Activated naive CD4-positive, alpha-beta T cell treated with anti-CD3 and anti-CD28 coated beads for 36 hours (primary cell): ENCODE measurements at regions not wholly inside any gene's neighbourhood (a gene's known extent, or its start where the extent isn't known, plus 50 kb on each side); places are given as distances from the start of the nearest gene placed in this dataset.

Experiments
- CTCF ChIA-PET: fragments of 350-600 bp; sonication (Branson Sonifier 250); formaldehyde crosslinking; loops from one replicate; lab custom pipeline; 2021; ENCODE audit warnings: antibody characterized with exemption; lab: Charles Lee
- DNase-seq: peaks from one replicate; pipeline ENCODE4 v3.0.0-alpha.2; 2020
- H3K27ac Mint-ChIP-seq: one replicate; pipeline ENCODE4 v1.8.0; 2021; ENCODE audit warnings: mild to moderate bottlenecking, mixed read lengths
- H3K27me3 Mint-ChIP-seq: one replicate; pipeline ENCODE4 v1.8.0; 2021; ENCODE audit warnings: low read depth, mixed read lengths
- H3K36me3 Mint-ChIP-seq: one replicate; pipeline ENCODE4 v1.8.0; 2021; ENCODE audit warnings: low read depth, mixed read lengths
- H3K4me1 Mint-ChIP-seq: one replicate; pipeline ENCODE4 v1.8.0; 2021; ENCODE audit warnings: low read depth, mixed read lengths
- H3K4me3 Mint-ChIP-seq: one replicate; pipeline ENCODE4 v1.8.0; 2021; ENCODE audit warnings: mild to moderate bottlenecking, moderate library complexity, mixed read lengths
- H3K9me3 Mint-ChIP-seq: one replicate; pipeline ENCODE4 v1.8.0; 2021; ENCODE audit warnings: mixed read lengths
- intact Hi-C: fragments of 100-400 bp; cut with micrococcal nuclease; formaldehyde crosslinking; loops from one replicate; pipeline ENCODE4 v1.15.1; 2023

DNA sequence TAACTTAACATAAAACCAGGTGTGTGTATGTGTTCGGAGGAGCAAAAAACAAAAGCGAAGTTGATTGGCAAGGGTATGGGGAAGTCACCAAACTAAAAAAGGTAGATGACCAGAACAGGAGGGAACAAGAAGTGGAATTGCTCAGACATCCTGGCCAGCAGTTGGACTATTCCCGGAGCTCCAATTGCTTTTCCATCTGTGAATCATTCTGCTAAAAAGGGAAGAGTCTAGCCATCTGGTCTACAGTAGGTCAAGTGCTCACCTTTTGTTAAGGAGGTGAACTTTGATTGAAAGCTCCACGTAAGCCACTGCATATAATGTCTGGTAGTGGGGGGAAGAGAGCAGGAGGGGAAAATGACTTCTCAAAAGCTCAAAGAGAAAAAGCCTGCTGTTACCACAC, 50.0 kb upstream of the BET1 start:
- no peak for DNase-seq
- H3K36me3 Mint-ChIP-seq, result no peaks in the 10 kb centered on the region
- no peaks in the 10 kb centered on the region for H3K9me3 Mint-ChIP-seq
- CTCF ChIA-PET, result no interaction called here
- no peak overlapping the region for H3K27ac Mint-ChIP-seq
- H3K27me3 Mint-ChIP-seq, result peaks cover 14% of the 10 kb centered on the region
- no peaks in the 10 kb centered on the region for H3K4me1 Mint-ChIP-seq
- intact Hi-C loops, result no loop called here
- H3K4me3 Mint-ChIP-seq, result no peak overlapping the region

DNA sequence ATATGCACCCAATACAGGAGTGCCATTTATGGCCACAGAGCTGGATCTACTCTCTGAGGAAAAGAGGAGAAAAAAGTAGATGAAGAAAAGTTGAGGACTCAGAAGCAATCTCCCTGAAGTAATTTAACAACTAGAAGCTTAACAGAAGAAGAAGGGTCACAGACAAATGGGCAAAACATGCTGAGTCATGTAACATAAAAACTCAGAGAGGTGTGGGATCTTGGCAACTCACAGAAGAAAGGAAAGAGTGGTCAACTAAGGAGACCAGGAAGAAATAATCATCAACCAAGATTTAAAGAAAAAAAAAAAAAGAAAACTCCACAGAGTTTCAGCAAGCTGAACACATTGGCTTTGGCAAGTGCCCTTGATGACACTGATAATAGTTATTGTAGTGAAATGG, 51.8 kb upstream of the BET1 start:
- Mint-ChIP-seq H3K4me1 (peaks cover 3% of the 10 kb centered on the region), H3K9me3 (no peaks in the 10 kb centered on the region), H3K4me3 (no peak overlapping the region), H3K36me3 (no peaks in the 10 kb centered on the region), H3K27me3 (peaks cover 15% of the 10 kb centered on the region), H3K27ac (no peak overlapping the region)
- CTCF ChIA-PET, result interaction anchor here (0.8 to 1.0 kb wide), 2 partner anchors 26 to 31 kb away, joined by 3 to 4 read pairs; no protein-coding TSS in a partner anchor
- intact Hi-C loops, result no loop called here
- DNase-seq, result no peak

DNA sequence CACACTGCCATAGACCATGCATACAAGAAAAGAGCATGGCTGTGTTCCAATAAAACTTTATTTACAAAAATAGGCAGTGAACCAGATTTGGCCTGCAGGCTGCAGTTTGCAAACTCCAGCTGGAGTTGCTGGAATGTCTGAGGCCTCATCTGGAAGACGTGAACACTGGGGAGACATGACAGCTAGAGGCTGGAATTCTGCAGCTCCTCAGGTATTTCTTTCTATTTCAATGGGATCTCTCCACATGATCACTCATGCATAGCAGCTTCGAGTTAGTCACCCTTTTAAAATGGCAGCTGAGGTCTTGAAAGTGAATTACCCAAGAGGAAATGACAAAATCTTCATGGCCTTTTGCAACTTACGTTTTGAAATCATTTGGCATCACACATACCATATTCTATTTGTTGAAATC, 52.6 kb upstream of the BET1 start:
- intact Hi-C loops, result no loop called here
- peaks cover 16% of the 10 kb centered on the region for H3K27me3 Mint-ChIP-seq
- H3K27ac Mint-ChIP-seq, result no peak overlapping the region
- no peak overlapping the region for H3K4me3 Mint-ChIP-seq
- H3K36me3 Mint-ChIP-seq, result no peaks in the 10 kb centered on the region
- no peaks in the 10 kb centered on the region for H3K9me3 Mint-ChIP-seq
- no peak for DNase-seq
- CTCF ChIA-PET, result interaction anchor here (0.6 to 1.2 kb wide), 3 partner anchors 19 to 1083 kb away, joined by 3 read pairs; no protein-coding TSS in a partner anchor
- peaks cover 4% of the 10 kb centered on the region for H3K4me1 Mint-ChIP-seq

DNA sequence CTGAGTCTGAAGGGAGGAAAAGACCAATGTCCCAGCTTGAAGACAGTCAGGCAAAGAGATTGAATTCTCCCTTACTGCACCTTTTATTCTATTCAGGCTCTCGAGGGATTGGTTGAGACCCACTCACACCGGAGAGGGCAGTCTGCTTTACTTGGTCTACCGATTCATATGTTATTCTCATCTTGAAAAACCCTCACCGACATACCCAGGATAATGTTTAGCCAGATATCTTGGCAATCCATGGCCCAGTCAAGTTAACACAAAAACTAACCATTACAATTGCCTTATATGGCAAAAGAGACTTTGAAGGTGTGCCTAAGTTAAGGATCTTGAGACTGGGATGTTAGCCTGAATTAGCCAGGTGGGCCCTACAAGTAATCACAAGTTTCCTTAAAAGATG, 53.8 kb upstream of the BET1 start:
- Mint-ChIP-seq H3K9me3 (no peaks in the 10 kb centered on the region), H3K27ac (no peak overlapping the region), H3K36me3 (no peaks in the 10 kb centered on the region), H3K4me1 (peaks cover 4% of the 10 kb centered on the region), H3K27me3 (peaks cover 17% of the 10 kb centered on the region), H3K4me3 (no peak overlapping the region)
- intact Hi-C loops, result no loop called here
- CTCF ChIA-PET, result no interaction called here
- no peak for DNase-seq

DNA sequence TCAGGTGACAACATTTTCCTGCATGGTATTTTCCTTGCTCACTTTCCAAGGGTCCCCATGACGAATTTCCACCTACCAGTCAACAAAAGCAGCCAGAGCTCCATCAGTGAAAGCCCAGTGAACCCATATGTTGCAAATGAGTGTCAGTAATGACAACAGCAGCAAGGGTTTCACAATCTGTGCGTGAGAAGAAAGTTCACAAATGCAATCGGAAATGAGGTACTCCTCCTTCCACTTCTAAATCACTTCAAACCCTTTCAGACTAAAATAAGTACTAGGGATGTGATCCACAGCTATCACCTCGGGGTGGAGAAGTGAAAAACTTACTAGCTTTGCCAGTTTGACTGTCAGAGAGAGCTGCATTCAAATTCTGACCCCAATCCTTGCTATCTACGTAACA, 55.6 kb upstream of the BET1 start:
- H3K9me3 Mint-ChIP-seq, result no peaks in the 10 kb centered on the region

DNA sequence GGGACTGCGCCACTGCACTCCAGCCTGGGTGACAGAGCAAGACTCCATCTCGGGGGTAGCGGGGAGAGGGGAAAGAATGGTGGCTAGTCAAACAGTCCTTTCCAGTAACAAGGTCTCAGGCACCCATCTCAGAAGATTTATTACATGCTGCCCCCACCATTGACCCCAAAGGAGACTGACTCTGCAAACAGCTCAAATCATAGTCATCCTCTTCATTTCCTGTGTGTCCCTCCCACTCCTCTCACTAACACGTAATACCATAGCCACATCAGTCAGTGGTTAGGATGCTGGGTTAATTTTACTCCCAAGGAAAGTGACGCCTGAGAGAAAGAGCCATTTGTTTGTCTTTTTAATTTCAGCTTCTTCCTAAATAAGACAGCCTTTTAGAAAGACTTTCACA, 56.6 kb upstream of the BET1 start:
- CTCF ChIA-PET, result no interaction called here
- H3K9me3 Mint-ChIP-seq, result no peaks in the 10 kb centered on the region
- H3K4me1 Mint-ChIP-seq, result peaks cover 7% of the 10 kb centered on the region
- H3K36me3 Mint-ChIP-seq, result no peaks in the 10 kb centered on the region
- peaks cover 30% of the 10 kb centered on the region for H3K27me3 Mint-ChIP-seq
- DNase-seq, result no peak
- no peak overlapping the region for H3K4me3 Mint-ChIP-seq
- intact Hi-C loops, result no loop called here
- H3K27ac Mint-ChIP-seq, result no peak overlapping the region

More for the DNA sequence above, 55.6 kb upstream of the BET1 start:
- no peak overlapping the region for H3K4me3 Mint-ChIP-seq
- H3K36me3 Mint-ChIP-seq, result no peaks in the 10 kb centered on the region
- no peak for DNase-seq
- intact Hi-C loops, result no loop called here
- no peak overlapping the region for H3K27ac Mint-ChIP-seq
- CTCF ChIA-PET, result no interaction called here
- H3K4me1 Mint-ChIP-seq, result peaks cover 4% of the 10 kb centered on the region
- H3K27me3 Mint-ChIP-seq, result peaks cover 23% of the 10 kb centered on the region

DNA sequence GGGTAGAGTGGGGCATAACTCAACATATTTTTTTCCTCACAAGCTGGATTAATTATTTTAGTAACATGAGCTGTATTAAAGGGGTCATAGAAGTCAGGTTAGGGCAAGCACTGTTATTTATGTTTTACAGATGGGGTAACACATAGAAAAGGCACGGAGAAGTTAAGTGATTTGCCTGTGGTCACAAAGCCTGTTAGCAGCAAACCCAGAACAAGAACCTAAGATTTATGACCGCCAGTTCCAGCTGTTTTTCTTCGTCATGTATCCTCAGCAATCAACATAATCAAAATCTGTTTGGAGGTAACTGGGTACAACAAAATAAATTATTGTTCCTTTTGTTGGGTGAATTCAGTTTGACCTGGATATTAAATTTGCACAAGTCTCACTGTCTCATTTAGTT, 57.2 kb upstream of the BET1 start:
- Mint-ChIP-seq H3K9me3 (no peaks in the 10 kb centered on the region), H3K27me3 (peaks cover 32% of the 10 kb centered on the region), H3K4me1 (peaks cover 7% of the 10 kb centered on the region), H3K36me3 (no peaks in the 10 kb centered on the region), H3K4me3 (no peak overlapping the region), H3K27ac (no peak overlapping the region)
- intact Hi-C loops, result no loop called here
- CTCF ChIA-PET, result no interaction called here
- no peak for DNase-seq

DNA sequence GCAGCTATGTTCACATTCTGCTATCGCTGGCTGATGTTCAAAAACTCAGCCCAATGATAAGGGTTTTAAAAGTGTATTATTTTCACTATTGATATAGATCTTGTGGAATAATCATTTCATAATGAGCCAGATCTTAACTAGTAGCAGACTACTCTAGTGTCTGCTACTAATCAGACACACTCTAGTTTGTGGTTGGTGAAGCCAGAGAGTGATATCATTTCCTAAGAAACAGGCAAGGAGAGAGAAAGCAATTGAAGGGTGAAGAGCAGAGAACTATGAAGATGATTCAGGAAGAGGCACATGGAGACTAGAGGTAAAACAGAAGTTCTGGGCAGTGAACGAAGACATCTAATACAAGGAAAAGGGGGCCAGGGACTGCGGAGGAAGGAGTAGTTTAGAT, 58.2 kb upstream of the BET1 start:
- Mint-ChIP-seq H3K4me1 (peaks cover 7% of the 10 kb centered on the region), H3K4me3 (no peak overlapping the region), H3K36me3 (no peaks in the 10 kb centered on the region), H3K27ac (no peak overlapping the region), H3K9me3 (no peaks in the 10 kb centered on the region), H3K27me3 (peaks cover 35% of the 10 kb centered on the region)
- CTCF ChIA-PET, result no interaction called here
- intact Hi-C loops, result no loop called here
- no peak for DNase-seq

DNA sequence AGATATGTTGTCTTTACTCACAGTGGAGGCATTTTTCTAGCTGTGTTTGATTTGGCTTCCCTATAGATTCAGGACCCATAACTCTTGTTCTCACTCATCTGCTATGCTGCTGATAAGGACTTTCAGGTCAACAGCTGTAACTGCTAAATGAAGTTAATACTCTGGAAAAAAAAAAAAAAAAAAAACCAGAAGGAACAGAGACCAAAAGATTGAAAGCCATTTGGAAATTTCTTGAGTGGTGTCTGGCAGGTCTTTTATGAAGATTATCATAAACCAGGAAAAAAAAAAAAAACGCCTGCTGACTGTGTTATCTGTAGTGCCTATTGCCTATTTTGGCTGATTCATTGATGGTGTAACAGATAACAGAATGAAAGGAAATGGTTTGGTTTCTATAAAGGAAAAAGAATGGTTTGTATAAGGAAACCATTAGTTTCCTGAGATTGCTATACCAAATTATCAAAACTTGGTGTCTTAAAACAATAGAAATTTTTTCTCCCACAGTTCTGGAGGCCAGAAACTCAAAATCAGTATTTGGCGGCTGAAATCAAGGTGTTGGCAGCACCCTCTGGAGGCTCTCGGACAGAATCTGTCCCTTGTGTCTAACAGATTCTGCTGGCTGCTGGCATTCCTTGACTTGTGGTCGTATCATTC, 60.5 kb upstream of the BET1 start:
- intact Hi-C loops, result no loop called here
- Mint-ChIP-seq H3K4me1 (peaks cover 7% of the 10 kb centered on the region), H3K9me3 (no peaks in the 10 kb centered on the region), H3K27me3 (peaks cover 43% of the 10 kb centered on the region), H3K36me3 (no peaks in the 10 kb centered on the region), H3K27ac (no peak overlapping the region), H3K4me3 (no peak overlapping the region)
- CTCF ChIA-PET, result no interaction called here
- no peak for DNase-seq

DNA sequence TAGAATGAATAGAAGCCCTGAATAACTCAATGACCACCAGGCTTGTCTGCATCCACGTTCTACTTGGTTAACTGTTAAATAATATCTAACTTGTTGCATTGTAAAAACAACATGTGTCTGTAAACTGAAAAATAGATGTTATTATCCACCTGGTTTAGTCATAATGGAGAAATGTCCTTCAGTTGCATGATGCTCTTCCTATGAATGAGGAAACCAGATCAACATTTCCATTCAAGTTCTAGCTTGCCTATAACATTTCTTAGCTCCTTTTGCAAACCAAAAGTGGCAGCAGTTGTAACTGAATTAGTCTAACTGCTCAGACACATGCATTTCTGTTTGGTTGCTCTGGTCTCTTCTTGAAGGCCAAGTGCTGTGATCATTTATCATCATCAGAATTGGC, 62.9 kb upstream of the BET1 start:
- intact Hi-C loops, result no loop called here
- Mint-ChIP-seq H3K36me3 (no peaks in the 10 kb centered on the region), H3K27me3 (peaks cover 32% of the 10 kb centered on the region), H3K27ac (no peak overlapping the region), H3K9me3 (no peaks in the 10 kb centered on the region), H3K4me1 (peaks cover 3% of the 10 kb centered on the region), H3K4me3 (no peak overlapping the region)
- CTCF ChIA-PET, result no interaction called here
- DNase-seq, result no peak

DNA sequence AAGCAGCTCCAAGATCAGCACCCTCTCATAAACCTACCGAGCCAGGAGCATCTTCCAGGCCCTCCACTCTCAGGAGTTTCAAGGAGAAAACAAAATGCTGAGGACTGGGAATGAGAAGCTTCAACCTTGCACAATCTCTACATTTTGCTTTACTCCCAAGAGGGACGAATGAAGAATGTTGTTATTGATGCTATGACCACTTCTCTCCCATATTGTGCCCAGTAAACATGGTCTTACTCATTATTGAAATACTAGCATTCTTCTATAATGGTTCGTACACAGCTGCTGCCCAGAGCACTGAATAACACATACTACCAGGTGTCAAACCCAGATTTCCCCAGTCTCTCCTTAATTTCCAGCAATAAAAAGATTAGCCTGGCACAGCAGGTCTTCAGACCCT, 63.4 kb upstream of the BET1 start:
- intact Hi-C loops, result no loop called here
- Mint-ChIP-seq H3K9me3 (no peaks in the 10 kb centered on the region), H3K4me3 (no peak overlapping the region), H3K36me3 (no peaks in the 10 kb centered on the region), H3K27ac (no peak overlapping the region), H3K27me3 (peaks cover 30% of the 10 kb centered on the region), H3K4me1 (peaks cover 3% of the 10 kb centered on the region)
- CTCF ChIA-PET, result interaction anchor here (0.6 kb wide), 1 partner anchor 644 kb away, joined by 3 read pairs; no protein-coding TSS in a partner anchor
- no peak for DNase-seq

DNA sequence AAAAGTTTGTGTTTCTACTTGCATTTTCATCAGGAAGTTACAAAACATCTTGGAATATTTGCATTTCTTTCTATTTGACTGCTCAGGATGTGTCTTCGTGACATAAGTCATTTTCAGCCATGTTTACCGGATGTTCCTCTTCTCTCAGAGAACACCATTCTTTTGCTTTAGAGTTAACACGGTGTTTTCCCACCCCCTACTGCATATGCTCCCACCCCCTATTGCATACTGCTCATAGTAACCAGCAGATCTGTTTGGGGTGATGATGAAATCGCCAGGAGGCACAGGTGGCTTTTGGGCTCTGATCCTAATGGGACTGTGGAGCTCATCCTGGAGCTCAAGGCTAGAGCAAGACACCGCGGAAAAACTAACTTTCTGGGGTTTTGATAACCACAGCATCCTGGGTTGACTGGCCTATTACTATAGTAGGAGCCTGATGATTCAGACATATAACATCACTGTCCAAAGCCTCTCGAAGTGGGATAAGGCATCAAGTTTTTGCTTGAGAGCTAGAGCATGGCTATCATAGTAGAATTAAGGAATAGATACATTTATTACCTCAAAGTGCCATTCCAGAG, 65.1 kb upstream of the BET1 start:
- Mint-ChIP-seq H3K4me3 (no peak overlapping the region), H3K9me3 (no peaks in the 10 kb centered on the region), H3K36me3 (no peaks in the 10 kb centered on the region), H3K4me1 (peaks cover 3% of the 10 kb centered on the region), H3K27ac (no peak overlapping the region), H3K27me3 (peaks cover 24% of the 10 kb centered on the region)
- intact Hi-C loops, result no loop called here
- CTCF ChIA-PET, result interaction anchor here (1.4 kb wide), 1 partner anchor 18 kb away, joined by 5 read pairs; no protein-coding TSS in a partner anchor
- no peak for DNase-seq

DNA sequence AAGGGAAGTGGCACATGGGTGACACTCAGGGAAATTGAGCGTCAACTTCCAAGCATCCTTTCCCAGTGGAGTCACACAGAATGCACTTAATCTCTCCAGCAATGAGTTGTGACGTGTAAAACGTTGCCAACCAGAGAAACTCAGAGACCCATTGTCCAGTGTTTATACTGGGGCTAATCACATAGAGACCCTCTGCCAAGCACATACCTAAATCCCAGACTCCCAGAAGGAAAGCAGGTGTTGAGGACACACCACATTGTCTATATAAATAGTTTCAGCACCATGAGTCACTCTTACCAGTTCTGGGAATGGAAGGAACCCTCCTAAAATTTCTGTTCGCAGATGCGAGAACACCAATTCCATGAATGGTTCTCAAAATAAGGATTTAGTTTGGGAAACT, 76.4 kb upstream of the BET1 start:
- no peaks in the 10 kb centered on the region for H3K4me1 Mint-ChIP-seq

More for the DNA sequence above, 76.4 kb upstream of the BET1 start:
- Mint-ChIP-seq H3K9me3 (no peaks in the 10 kb centered on the region), H3K4me3 (no peak overlapping the region), H3K27ac (no peak overlapping the region), H3K36me3 (no peaks in the 10 kb centered on the region), H3K27me3 (peaks cover 7% of the 10 kb centered on the region)
- intact Hi-C loops, result no loop called here
- DNase-seq, result no peak
- CTCF ChIA-PET, result no interaction called here
